ENCODE measurements at regions not wholly inside any gene's neighbourhood (a gene's known extent, or its start where the extent isn't known, plus 50 kb on each side); places are given as distances from the start of the nearest gene placed in this dataset.

DNA sequence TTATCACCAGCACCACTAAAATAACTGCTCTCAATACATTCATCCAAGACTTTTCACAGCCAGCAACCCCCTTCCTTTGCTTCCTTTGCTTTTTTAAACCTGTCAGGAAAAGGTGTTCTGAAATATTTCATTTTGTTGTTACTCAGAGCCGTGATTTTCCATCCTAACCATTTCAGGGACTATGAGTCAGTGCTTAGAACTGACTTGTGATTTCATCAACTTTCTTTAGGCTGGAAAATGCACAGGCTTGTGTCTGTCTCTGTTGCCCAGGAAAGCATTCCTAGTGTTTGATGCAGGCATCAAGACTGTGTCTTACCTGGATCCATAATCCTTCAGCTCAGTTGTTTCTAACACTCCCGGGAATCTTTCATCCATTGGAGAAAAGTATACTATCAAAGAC lies 805.6 kb downstream of the BRINP1 start:
- no peak overlapping the region for H3K14ac ChIP-seq (ENCODE audit: insufficient read depth, low read length)
- H3K4ac ChIP-seq (ENCODE audit: low read depth, low read length), result no peak overlapping the region
- Mint-ChIP-seq H3K9me3 (no peaks in the 10 kb centered on the region), H3K27ac (no peak overlapping the region), H3K36me3 (ENCODE audit: insufficient read depth in 1 of 3, low read depth in 3 of 3) (no peaks in the 10 kb centered on the region), H3K27me3 (ENCODE audit: low read depth) (no peaks in the 10 kb centered on the region), H3K4me1 (peaks cover 0 to 1% of the 10 kb centered on the region in 2 experiments; a peak in 2 of 4 replicates), H3K4me3 (no peak overlapping the region)
- H4K8ac ChIP-seq (replicated peaks; ENCODE audit: insufficient read length, low read depth, low read length), result no peak overlapping the region
- H4K91ac ChIP-seq (ENCODE audit: insufficient read length, low read depth, low read length), result no peak overlapping the region
- H3K9me3 ChIP-seq (ENCODE audit: control insufficient read depth, low read depth, low read length), result no peaks in the 10 kb centered on the region
- H3K79me1 ChIP-seq (ENCODE audit: insufficient read depth, low read depth, low read length, poor library complexity, severe bottlenecking), result no peaks in the 10 kb centered on the region
- no peak overlapping the region for H4K5ac ChIP-seq (ENCODE audit: insufficient read length, low read depth, low read length)
- DNase-seq, result no peak
- H2AK5ac ChIP-seq (ENCODE audit: insufficient read length, low read length), result no peak overlapping the region
- no peak overlapping the region for H3K4me2 ChIP-seq (ENCODE audit: insufficient read depth, insufficient read length, low read length)
- H2BK5ac ChIP-seq (ENCODE audit: insufficient read length, low read length), result no peak overlapping the region
- H2BK15ac ChIP-seq (ENCODE audit: low read depth, low read length), result no peak overlapping the region
- H2BK120ac ChIP-seq (ENCODE audit: low read depth, low read length, poor library complexity, severe bottlenecking), result no peak overlapping the region
- H3K23me2 ChIP-seq (ENCODE audit: insufficient read length, low read depth, low read length, poor library complexity, severe bottlenecking), result no peaks in the 10 kb centered on the region
- H3K27ac ChIP-seq (ENCODE audit: insufficient read length, low read depth, low read length), result no peak overlapping the region
- no peak overlapping the region for H3K18ac ChIP-seq (ENCODE audit: insufficient read length, low read depth, low read length)
- H2BK20ac ChIP-seq (ENCODE audit: low read depth, low read length, poor library complexity, severe bottlenecking), result no peak overlapping the region
- no peak overlapping the region for H2AFZ ChIP-seq (ENCODE audit: low read length)
- no peaks in the 10 kb centered on the region for H4K20me1 ChIP-seq (ENCODE audit: control insufficient read depth, insufficient read depth, insufficient read length)
- TF ChIP-seq, protein P1, sequence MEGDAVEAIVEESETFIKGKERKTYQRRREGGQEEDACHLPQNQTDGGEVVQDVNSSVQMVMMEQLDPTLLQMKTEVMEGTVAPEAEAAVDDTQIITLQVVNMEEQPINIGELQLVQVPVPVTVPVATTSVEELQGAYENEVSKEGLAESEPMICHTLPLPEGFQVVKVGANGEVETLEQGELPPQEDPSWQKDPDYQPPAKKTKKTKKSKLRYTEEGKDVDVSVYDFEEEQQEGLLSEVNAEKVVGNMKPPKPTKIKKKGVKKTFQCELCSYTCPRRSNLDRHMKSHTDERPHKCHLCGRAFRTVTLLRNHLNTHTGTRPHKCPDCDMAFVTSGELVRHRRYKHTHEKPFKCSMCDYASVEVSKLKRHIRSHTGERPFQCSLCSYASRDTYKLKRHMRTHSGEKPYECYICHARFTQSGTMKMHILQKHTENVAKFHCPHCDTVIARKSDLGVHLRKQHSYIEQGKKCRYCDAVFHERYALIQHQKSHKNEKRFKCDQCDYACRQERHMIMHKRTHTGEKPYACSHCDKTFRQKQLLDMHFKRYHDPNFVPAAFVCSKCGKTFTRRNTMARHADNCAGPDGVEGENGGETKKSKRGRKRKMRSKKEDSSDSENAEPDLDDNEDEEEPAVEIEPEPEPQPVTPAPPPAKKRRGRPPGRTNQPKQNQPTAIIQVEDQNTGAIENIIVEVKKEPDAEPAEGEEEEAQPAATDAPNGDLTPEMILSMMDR (conservative IDR thresholded peaks at IDR 0.05), result no peak
- H3K56ac ChIP-seq (ENCODE audit: insufficient read length, low read depth, low read length), result no peak overlapping the region
- H3T11ph ChIP-seq (ENCODE audit: low read length), result no peak overlapping the region
- WGBS (ENCODE audit: extremely low coverage, insufficient read length, low lambda C conversion rate), result no CpG with 5 or more reads among the region's 2 CpGs
- no peaks in the 10 kb centered on the region for H3K27me3 ChIP-seq (ENCODE audit: insufficient read depth, low read length)
- no peak overlapping the region for H2BK12ac ChIP-seq (ENCODE audit: insufficient read length, low read depth, low read length)
- H3K79me2 ChIP-seq (ENCODE audit: insufficient read depth, low read length), result no peaks in the 10 kb centered on the region
- H3K4me1 ChIP-seq (ENCODE audit: insufficient read depth, low read length), result no peaks in the 10 kb centered on the region
- no peak overlapping the region for H3K23ac ChIP-seq (ENCODE audit: insufficient read length, low read depth, low read length)
- no peak overlapping the region for H3K9ac ChIP-seq (ENCODE audit: extremely low read depth, insufficient read length, low read length)

Measured in H9 (cell line).